Trophoblast cell (in vitro differentiated cells and primary cell): ENCODE measurements at regions not wholly inside any gene's neighbourhood (a gene's known extent, or its start where the extent isn't known, plus 50 kb on each side); places are given as distances from the start of the nearest gene placed in this dataset.

Source experiments
- DNase-seq, 2 donors: peaks; one replicate each; pipeline ENCODE4 v3.0.0-alpha.2; 2016
- H2AFZ ChIP-seq: 2 replicates; pipeline ENCODE4 v1.6.1; 2013; ENCODE audit warnings: low read length, moderate library complexity, mild to moderate bottlenecking; ENCODE audit not compliant: insufficient read depth, poor library complexity
- H2AK5ac ChIP-seq: 2 replicates; pipeline ENCODE4 v1.6.1; 2013; ENCODE audit warnings: mild to moderate bottlenecking, low read length
- H2BK120ac ChIP-seq: 2 replicates; pipeline ENCODE4 v1.6.1; 2013; ENCODE audit warnings: low read length, mild to moderate bottlenecking, moderate library complexity; ENCODE audit not compliant: insufficient read depth, poor library complexity
- H2BK12ac ChIP-seq: 2 replicates; pipeline ENCODE4 v1.6.1; 2013; ENCODE audit warnings: mild to moderate bottlenecking, low read length, moderate library complexity
- H2BK5ac ChIP-seq: 2 replicates; pipeline ENCODE4 v1.6.1; 2013; ENCODE audit warnings: low read length, low read depth, moderate library complexity, mild to moderate bottlenecking; ENCODE audit not compliant: poor library complexity
- H3K14ac ChIP-seq: 2 replicates; pipeline ENCODE4 v1.6.1; 2013; ENCODE audit warnings: mild to moderate bottlenecking, low read length
- H3K18ac ChIP-seq: 2 replicates; pipeline ENCODE4 v1.6.1; 2013; ENCODE audit warnings: mild to moderate bottlenecking, low read length
- H3K23ac ChIP-seq: 2 replicates; pipeline ENCODE4 v1.6.1; 2013; ENCODE audit warnings: low read length
- H3K27ac ChIP-seq: 2 replicates; pipeline ENCODE4 v1.5.1; 2013; ENCODE audit warnings: low read depth, mild to moderate bottlenecking, inconsistent platforms, low read length, moderate library complexity
- H3K27me3 ChIP-seq: 2 replicates; pipeline ENCODE4 v1.6.1; 2013; ENCODE audit warnings: inconsistent platforms, mild to moderate bottlenecking, low read length, moderate library complexity; ENCODE audit not compliant: insufficient read depth
- H3K36me3 ChIP-seq, 2 experiments: 1 replicate in 1 of 2; 2 replicates in 1 of 2; pipeline ENCODE4 v1.6.1; 2013; ENCODE audit warnings: low read length in 2 of 2, mild to moderate bottlenecking in 2 of 2, moderate library complexity in 1 of 2; ENCODE audit not compliant: insufficient read depth in 2 of 2, control insufficient read depth in 1 of 2
- H3K4ac ChIP-seq: 2 replicates; pipeline ENCODE4 v1.6.1; 2013; ENCODE audit warnings: low read depth, mild to moderate bottlenecking, low read length, moderate library complexity
- H3K4me1 ChIP-seq, 2 experiments: 1 replicate in 1 of 2; 2 replicates in 1 of 2; pipeline ENCODE4 v1.6.1; 2013; ENCODE audit warnings: low read length in 2 of 2, mild to moderate bottlenecking in 2 of 2, moderate library complexity in 1 of 2; ENCODE audit not compliant: insufficient read depth in 2 of 2, control insufficient read depth in 1 of 2
- H3K4me2 ChIP-seq: 2 replicates; pipeline ENCODE4 v1.6.1; 2013; ENCODE audit warnings: inconsistent platforms, mild to moderate bottlenecking, low read length, moderate library complexity
- H3K4me3 ChIP-seq: 2 replicates; pipeline ENCODE4 v1.5.1; 2013; ENCODE audit warnings: mild to moderate bottlenecking, low read depth, low read length, inconsistent platforms
- H3K79me1 ChIP-seq: one replicate; pipeline ENCODE4 v1.6.1; 2013; ENCODE audit warnings: low read length
- H3K79me2 ChIP-seq: 2 replicates; pipeline ENCODE4 v1.6.1; 2013; ENCODE audit warnings: low read length, mild to moderate bottlenecking; ENCODE audit not compliant: control insufficient read depth, insufficient read depth, poor library complexity
- H3K9ac ChIP-seq: 2 replicates; pipeline ENCODE4 v1.6.1; 2013; ENCODE audit warnings: mild to moderate bottlenecking, low read length
- H3K9me3 ChIP-seq: 2 replicates; pipeline ENCODE4 v1.6.1; 2013; ENCODE audit warnings: low read depth, mild to moderate bottlenecking, control low read depth, inconsistent platforms, low read length; ENCODE audit not compliant: insufficient read depth
- H4K12ac ChIP-seq: 2 replicates; pipeline ENCODE4 v1.6.1; 2013; ENCODE audit warnings: low read depth, mild to moderate bottlenecking, low read length, moderate library complexity
- H4K8ac ChIP-seq: 2 replicates; pipeline ENCODE4 v1.6.1; 2013; ENCODE audit warnings: low read depth, mild to moderate bottlenecking, low read length, moderate library complexity
- H4K91ac ChIP-seq: one replicate; pipeline ENCODE4 v1.6.1; 2013; ENCODE audit warnings: low read depth, mild to moderate bottlenecking, low read length, moderate library complexity
- WGBS: extraction: QIAGEN DNeasy Blood & Tissue Kit; methylation state at CpG from one replicate; pipeline ENCODE4 v1.1.7; 2013; ENCODE audit warnings: missing lambda C conversion rate; ENCODE audit not compliant: insufficient read length, insufficient coverage; ENCODE audit errors: extremely low coverage; 5-methylcytosine and 5-hydroxymethylcytosine counted together

GRCh38 chr16:35873472-35873871, 2414.1 kb downstream of the TP53TG3F start:
- DNase-seq, result no peak
- Histone ChIP-seq H4K91ac (no peak overlapping the region), H4K12ac (no peak overlapping the region), H3K9me3 (peaks cover 18% of the 10 kb centered on the region), H2AK5ac (no peak overlapping the region), H3K14ac (no peak overlapping the region), H3K4me2 (no peak overlapping the region), H3K4me3 (no peak overlapping the region), H2BK5ac (no peak overlapping the region), H3K18ac (no peak overlapping the region), H2BK12ac (no peak overlapping the region), H3K79me1 (no peaks in the 10 kb centered on the region), H3K4ac (no peak overlapping the region), H3K36me3 (no peaks in the 10 kb centered on the region), H2AFZ (no peak overlapping the region), H3K4me1 (no peaks in the 10 kb centered on the region), H4K8ac (no peak overlapping the region), H3K79me2 (no peaks in the 10 kb centered on the region), H3K9ac (no peak overlapping the region), H3K27me3 (no peaks in the 10 kb centered on the region), H2BK120ac (no peak overlapping the region), H3K23ac (no peak overlapping the region), H3K27ac (no peak overlapping the region)
- no CpG with 5 or more reads among the region's 4 CpGs for WGBS

- no peaks in the 10 kb centered on the region for H3K79me1 ChIP-seq
- no peak overlapping the region for H2BK120ac ChIP-seq
- H2BK12ac ChIP-seq, result no peak overlapping the region
- H2BK5ac ChIP-seq, result no peak overlapping the region
- no peak overlapping the region for H4K8ac ChIP-seq
- no peak overlapping the region for H3K27ac ChIP-seq
- no peak for DNase-seq
- H3K79me2 ChIP-seq, result no peaks in the 10 kb centered on the region
- H3K36me3 ChIP-seq, result no peaks in the 10 kb centered on the region
- no peak overlapping the region for H4K91ac ChIP-seq
- no peak overlapping the region for H3K23ac ChIP-seq
- no peak overlapping the region for H3K9ac ChIP-seq
- H3K14ac ChIP-seq, result no peak overlapping the region
- no peak overlapping the region for H3K18ac ChIP-seq
- no CpG with 5 or more reads among the region's 2 CpGs for WGBS
- H2AFZ ChIP-seq, result no peak overlapping the region
- no peak overlapping the region for H3K4me3 ChIP-seq
- H2AK5ac ChIP-seq, result no peak overlapping the region
- H3K4ac ChIP-seq, result no peak overlapping the region
- no peak overlapping the region for H4K12ac ChIP-seq
- no peaks in the 10 kb centered on the region for H3K27me3 ChIP-seq
- H3K4me1 ChIP-seq, result no peaks in the 10 kb centered on the region
- no peak overlapping the region for H3K4me2 ChIP-seq
- peaks cover 15% of the 10 kb centered on the region for H3K9me3 ChIP-seq
These were observed 2422.2 kb downstream of the TP53TG3F start for GRCh38 chr16:35881654-35882053.

GRCh38 chr16:35906440-35906839, 2447.0 kb downstream of the TP53TG3F start:
- no peaks in the 10 kb centered on the region for H3K79me1 ChIP-seq
- no peak overlapping the region for H2BK5ac ChIP-seq
- H4K8ac ChIP-seq, result no peak overlapping the region
- no peaks in the 10 kb centered on the region for H3K36me3 ChIP-seq
- no peaks in the 10 kb centered on the region for H3K79me2 ChIP-seq
- no peak overlapping the region for H2AK5ac ChIP-seq
- no CpG with 5 or more reads among the region's 1 CpG for WGBS
- no peak overlapping the region for H4K12ac ChIP-seq
- no peaks in the 10 kb centered on the region for H3K4me1 ChIP-seq
- no peak overlapping the region for H4K91ac ChIP-seq
- no peak overlapping the region for H3K4ac ChIP-seq
- H3K27ac ChIP-seq, result no peak overlapping the region
- H2BK120ac ChIP-seq, result no peak overlapping the region
- no peak overlapping the region for H3K4me3 ChIP-seq
- H3K9me3 ChIP-seq, result peaks cover 42% of the 10 kb centered on the region
- no peak overlapping the region for H3K23ac ChIP-seq
- no peaks in the 10 kb centered on the region for H3K27me3 ChIP-seq
- no peak overlapping the region for H3K4me2 ChIP-seq
- no peak overlapping the region for H3K9ac ChIP-seq
- no peak overlapping the region for H2BK12ac ChIP-seq
- no peak overlapping the region for H3K18ac ChIP-seq
- no peak overlapping the region for H3K14ac ChIP-seq
- H2AFZ ChIP-seq, result no peak overlapping the region
- no peak for DNase-seq

GRCh38 chr16:35908152-35908551, 2448.7 kb downstream of the TP53TG3F start:
- no peak overlapping the region for H4K91ac ChIP-seq
- WGBS, result no CpG with 5 or more reads among the region's 7 CpGs
- H2BK120ac ChIP-seq, result no peak overlapping the region
- H3K23ac ChIP-seq, result no peak overlapping the region
- no peak overlapping the region for H3K9ac ChIP-seq
- H3K4me2 ChIP-seq, result no peak overlapping the region
- H3K36me3 ChIP-seq, result no peaks in the 10 kb centered on the region
- H2BK5ac ChIP-seq, result no peak overlapping the region
- no peak overlapping the region for H3K4me3 ChIP-seq
- no peak overlapping the region for H3K4ac ChIP-seq
- peaks cover 48% of the 10 kb centered on the region for H3K9me3 ChIP-seq
- no peak overlapping the region for H2BK12ac ChIP-seq
- no peaks in the 10 kb centered on the region for H3K4me1 ChIP-seq
- no peak overlapping the region for H3K27ac ChIP-seq
- no peaks in the 10 kb centered on the region for H3K79me1 ChIP-seq
- no peak overlapping the region for H3K18ac ChIP-seq
- no peak overlapping the region for H2AFZ ChIP-seq
- no peak for DNase-seq
- no peak overlapping the region for H4K12ac ChIP-seq
- no peak overlapping the region for H4K8ac ChIP-seq
- no peaks in the 10 kb centered on the region for H3K79me2 ChIP-seq
- H3K14ac ChIP-seq, result no peak overlapping the region
- H2AK5ac ChIP-seq, result no peak overlapping the region
- H3K27me3 ChIP-seq, result no peaks in the 10 kb centered on the region
